AG09319 (cell line): ENCODE measurements at regions not wholly inside any gene's neighbourhood (a gene's known extent, or its start where the extent isn't known, plus 50 kb on each side); places are given as distances from the start of the nearest gene placed in this dataset.

Source experiments
- DNase-seq: peaks from one replicate; pipeline ENCODE4 v3.0.0-alpha.2; 2010; ENCODE audit warnings: low read depth; ENCODE audit errors: extremely low read depth
- CTCF ChIP-seq: IDR thresholded peaks from 2 replicates; pipeline ENCODE4 v1.5.1; 2011; ENCODE audit warnings: low read depth, mild to moderate bottlenecking, inconsistent platforms, low read length, moderate library complexity

GRCh38 chr4:60531776-60532379 lies 668.2 kb upstream of the ADGRL3 start:
- TF ChIP-seq CTCF, result no peak
- no peak for DNase-seq

GRCh38 chr4:60544981-60545380 lies 655.1 kb upstream of the ADGRL3 start:
- DNase-seq, result no peak
- TF ChIP-seq CTCF, result no peak

GRCh38 chr4:60562334-60562733 lies 637.8 kb upstream of the ADGRL3 start:
- TF ChIP-seq CTCF, result no peak
- no peak for DNase-seq

- DNase-seq, result no peak
- no peak for TF ChIP-seq CTCF
Measured at GRCh38 chr4:60565558-60565957, 634.6 kb upstream of the ADGRL3 start.

GRCh38 chr4:60575336-60575735 lies 624.8 kb upstream of the ADGRL3 start:
- no peak for DNase-seq
- TF ChIP-seq CTCF, result no peak

GRCh38 chr4:60579335-60579734 lies 620.8 kb upstream of the ADGRL3 start:
- no peak for TF ChIP-seq CTCF

GRCh38 chr4:60581919-60582536 lies 618.1 kb upstream of the ADGRL3 start:
- no peak for DNase-seq
- no peak for TF ChIP-seq CTCF

More at GRCh38 chr4:60579335-60579734, 620.8 kb upstream of the ADGRL3 start:
- no peak for DNase-seq
